HG02973 (cell line): ENCODE measurements at regions not wholly inside any gene's neighbourhood (a gene's known extent, or its start where the extent isn't known, plus 50 kb on each side); places are given as distances from the start of the nearest gene placed in this dataset.
A peak's percentile ranks its signal among the peaks of the same experiment; 100 is the strongest.
"Not testable (repeated sequence)": the region's sequence is repeated elsewhere in the genome, so short reads cannot be mapped to it uniquely, and the experiment has no call there.

Source experiments
- ATAC-seq: cut with Tn5 transposase; IDR thresholded peaks from one replicate; pipeline ENCODE4 v1.9.1; 2021; ENCODE audit warnings: moderate library complexity; ENCODE audit not compliant: unreplicated experiment

DNA sequence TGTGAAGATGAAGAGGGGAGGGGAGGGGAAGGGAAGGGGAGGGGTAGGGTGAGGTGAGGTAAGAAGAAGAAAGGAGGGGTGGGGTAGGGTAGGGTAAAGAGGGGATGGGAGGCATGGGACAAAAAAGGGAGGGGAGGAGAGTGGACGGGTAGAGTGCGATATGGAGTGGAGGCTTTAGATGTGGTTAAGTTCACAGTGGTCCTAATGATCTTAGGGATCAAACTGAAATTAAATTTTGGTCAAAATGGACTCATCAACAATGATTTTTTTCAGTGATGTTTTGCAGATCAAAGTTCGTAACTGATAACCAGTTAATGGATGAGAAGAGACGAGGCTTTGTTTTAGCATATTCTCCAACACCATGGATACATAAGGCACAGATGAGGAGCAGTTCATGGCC lies 513.9 kb upstream of the ACVR2A start:
- ATAC-seq, result no peak

DNA sequence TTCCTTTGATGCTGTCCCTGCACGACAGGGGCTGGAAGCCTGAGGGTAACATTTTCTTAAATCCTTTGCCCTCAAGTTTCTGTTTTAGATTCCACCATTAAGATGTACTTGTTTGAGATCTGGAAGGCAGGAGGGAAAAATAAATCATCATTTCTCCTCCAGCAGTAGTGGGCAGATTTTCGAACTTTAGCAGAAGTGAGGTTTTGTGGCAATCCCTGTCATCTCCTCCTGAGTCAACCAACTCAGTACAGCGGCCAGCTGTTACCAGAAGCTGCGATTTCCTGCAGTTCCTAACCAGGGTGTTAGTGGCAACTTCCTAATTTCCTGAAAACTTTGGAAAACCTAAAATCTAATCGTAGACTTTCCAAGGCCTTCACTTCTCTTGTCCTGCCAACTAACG lies 517.2 kb upstream of the ACVR2A start:
- no peak for ATAC-seq

GRCh38 chr2:147325990-147326389 lies 518.8 kb upstream of the ACVR2A start:
- no peak for ATAC-seq

GRCh38 chr2:147320146-147320545 lies 524.7 kb upstream of the ACVR2A start:
- ATAC-seq, result no peak

DNA sequence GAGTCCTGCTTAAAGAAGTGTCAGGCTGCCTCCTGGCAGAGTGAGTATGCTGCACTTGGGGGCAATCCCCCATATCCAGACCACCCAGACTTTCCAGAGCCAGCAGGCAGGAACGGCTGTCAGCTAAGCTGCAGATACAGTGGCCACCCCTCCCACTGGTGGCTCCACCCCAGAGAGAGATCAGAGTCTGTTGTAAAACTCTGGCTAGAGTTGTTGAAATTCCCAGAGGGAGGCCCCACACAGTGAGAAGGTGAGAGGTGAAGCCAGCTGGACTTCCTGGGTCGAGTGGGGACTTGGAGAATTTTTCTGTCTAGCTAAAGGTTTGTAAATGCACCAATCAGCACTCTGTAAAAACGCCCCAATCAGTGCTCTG lies 533.8 kb upstream of the ACVR2A start:
- no peak for ATAC-seq

- no peak for ATAC-seq
These were observed 534.3 kb upstream of the ACVR2A start for GRCh38 chr2:147310335-147311057.

- peak; percentile 93 for ATAC-seq
These were observed 547.0 kb upstream of the ACVR2A start for GRCh38 chr2:147297820-147298219.

DNA sequence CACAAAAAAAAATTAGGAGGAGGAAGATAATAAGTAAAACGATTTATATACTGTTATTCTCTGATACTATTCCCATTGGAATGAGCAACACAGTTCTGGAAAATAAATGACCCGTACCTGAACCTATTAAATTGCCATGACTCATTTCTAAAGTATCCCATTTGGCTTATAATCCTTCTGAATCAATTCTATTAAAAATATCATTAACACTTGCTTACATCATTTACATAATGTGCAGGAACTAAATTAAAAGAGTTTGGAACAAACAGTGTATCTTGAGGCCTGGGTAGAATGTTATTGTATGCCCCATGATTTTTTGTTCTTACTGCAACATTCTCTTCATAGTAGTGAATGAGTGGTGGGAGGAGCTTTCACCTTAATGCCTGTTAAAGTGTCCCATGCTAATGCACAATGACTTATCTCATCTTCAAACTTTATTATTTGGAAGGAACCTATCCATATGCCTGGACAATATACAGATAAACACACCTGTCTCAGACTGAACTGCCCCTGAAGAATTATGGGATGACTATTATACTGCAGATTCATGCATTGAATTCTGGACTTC lies 549.9 kb upstream of the ACVR2A start:
- ATAC-seq, result no peak

DNA sequence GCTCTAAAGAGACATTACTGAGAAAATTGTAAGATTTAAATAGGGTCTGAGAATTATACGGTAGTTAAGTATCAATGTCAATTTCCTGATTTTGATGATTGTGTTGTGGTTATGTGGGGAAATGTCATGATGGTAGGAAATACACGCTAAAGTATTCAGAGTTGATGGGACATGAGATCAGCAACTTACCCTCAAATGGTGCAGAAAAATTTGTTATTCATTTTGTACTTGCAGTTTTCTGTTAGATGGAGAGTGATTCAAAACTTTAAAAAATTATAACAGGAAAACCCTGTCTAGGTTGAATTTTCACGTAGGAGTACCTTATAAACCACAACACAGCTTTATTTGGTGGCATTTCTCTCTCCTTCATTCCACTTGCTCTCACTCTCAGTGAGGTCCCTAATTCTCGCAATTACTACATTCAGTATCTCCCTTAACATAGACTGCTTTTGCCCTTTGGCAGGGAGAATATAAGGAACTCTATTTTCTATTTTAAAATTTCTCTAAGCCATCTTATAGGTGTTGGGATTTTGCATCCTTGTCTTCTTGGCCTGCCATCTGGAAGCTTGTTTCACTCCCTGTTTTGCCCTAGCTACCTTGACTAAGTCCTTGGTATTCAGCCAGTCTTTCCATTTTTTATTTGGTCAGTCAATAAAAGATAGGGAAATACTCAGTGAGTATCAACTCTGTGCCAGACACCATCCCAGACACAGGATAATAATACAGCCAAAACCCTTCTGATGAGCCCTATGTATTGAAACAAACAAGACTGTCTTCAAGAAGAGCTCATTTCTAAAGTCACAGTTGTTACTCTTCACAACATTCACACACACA lies 550.6 kb upstream of the ACVR2A start:
- no peak for ATAC-seq

DNA sequence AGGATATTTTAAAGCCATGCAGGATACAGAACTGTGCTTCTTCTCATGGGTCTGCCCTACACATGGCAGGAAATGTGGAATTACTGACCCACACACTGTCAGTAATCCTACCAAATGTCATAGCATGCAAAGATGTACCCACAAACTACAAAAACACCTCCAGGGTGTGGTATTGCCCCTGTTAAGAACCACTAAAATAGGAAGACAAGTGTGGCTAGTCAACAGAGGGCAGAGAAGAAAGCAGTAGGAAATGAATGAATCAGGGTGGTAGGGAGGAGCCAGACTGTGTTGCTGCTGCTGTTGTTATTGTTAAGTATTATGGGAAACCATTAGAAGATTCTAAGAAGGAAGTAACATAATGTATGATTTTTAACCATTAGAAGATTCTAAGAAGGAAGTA lies 556.7 kb upstream of the ACVR2A start:
- ATAC-seq, result no peak

- no peak for ATAC-seq
These were observed 568.9 kb upstream of the ACVR2A start for GRCh38 chr2:147275943-147276342.

GRCh38 chr2:147273628-147274027 lies 571.2 kb upstream of the ACVR2A start:
- ATAC-seq, result no peak

DNA sequence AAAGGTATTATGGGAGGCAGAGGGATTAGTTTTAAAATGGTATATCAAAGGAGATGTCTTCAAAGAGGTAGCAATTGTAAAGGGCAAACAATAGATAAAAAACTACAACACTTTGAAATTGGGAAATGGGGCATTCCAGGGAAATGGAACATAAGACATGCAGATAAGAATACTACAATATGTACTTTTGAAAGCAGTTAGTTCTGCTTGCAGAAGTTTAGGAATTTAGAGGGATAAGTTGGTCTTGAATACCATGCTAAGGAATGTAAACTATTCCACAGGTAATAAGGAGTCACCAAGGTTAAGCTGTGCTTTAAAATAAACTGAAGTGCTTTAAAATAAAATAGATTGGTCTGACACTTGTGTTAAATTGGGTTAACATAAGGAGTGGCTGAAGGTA lies 571.7 kb upstream of the ACVR2A start:
- ATAC-seq, result no peak

- ATAC-seq, result not testable (repeated sequence)
These were observed 575.2 kb upstream of the ACVR2A start for GRCh38 chr2:147269581-147269980.

DNA sequence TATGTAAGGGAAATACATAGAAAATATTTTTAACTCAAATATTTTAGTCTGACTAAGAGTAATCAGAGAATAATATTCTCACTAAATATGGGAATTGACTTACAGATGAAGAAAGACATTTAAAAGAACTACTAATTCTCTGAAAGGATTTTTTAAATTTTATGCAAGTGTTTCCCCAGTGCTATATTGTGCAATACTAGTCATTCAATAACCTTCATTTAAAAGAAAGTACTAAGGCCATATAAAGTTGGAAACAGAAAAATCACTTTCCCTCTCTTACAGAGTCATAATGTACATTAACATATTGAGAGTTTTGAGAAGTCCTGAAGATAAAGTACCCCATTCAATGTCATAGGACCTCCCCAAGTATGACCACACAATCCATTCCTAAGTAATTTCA lies 584.6 kb upstream of the ACVR2A start:
- no peak for ATAC-seq

GRCh38 chr2:147255812-147256211 lies 589.0 kb upstream of the ACVR2A start:
- ATAC-seq, result no peak

- peak; percentile 66 for ATAC-seq
These were observed 594.0 kb upstream of the ACVR2A start for GRCh38 chr2:147250652-147251356.

DNA sequence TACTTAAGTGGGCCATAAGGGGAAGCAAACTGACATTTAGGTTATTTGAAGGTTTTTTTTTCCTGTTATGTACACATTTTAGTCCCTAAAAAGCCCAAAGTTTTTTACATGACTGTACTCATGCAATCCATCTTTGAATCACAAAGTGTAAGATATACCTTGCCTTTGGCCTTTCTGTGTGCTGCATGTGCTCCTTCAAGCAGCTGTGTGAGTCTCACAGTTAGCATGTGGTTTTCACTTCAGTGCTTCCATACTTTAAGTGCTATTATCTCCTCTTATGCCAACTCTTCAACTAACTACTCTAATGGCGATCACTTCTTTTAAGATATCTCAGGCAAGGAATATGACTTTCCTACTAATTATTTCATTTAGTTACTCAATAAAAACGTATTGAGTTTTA lies 597.1 kb upstream of the ACVR2A start:
- no peak for ATAC-seq

DNA sequence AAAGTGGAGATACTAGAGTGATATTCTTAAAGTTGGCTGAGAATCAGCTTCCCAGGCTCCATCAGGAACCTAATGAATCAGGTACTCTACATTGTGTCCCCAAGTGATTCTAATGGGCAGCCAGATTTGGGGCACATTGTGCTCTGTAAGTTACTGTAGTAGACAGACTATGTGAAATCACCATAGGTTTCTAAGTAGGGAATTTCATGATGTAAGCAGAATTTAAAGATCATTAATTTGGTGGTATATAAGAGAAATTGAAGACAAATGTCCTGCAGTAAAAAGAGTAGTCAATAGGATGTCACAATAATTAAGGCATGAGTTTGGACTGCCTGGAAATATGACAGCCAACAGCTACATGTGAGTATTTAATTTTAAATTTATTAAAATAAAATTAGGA lies 602.4 kb upstream of the ACVR2A start:
- ATAC-seq, result no peak

GRCh38 chr2:147236601-147237000 lies 608.2 kb upstream of the ACVR2A start:
- no peak for ATAC-seq

DNA sequence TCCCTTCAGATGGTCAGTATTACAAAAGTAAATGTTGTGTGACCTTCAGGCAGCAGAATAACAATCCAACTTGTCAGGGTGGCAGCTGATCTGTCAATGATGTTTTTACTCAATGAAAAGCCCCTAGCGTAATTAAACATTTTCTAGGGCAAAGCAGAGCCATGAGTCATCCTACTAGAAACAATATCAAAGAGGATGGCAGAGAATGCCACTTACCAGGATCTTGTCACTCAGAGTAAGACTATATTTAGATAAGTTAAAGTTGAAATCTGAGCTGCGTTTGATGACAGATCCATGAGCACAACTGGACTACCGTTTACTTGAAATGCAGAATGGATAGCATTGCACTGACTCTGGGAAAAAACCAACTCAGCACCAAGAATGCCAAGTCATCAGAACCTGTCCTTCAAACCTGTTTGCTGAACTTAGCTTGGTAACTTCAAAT lies 612.6 kb upstream of the ACVR2A start:
- ATAC-seq, result no peak
